RWPE2 (cell line): ENCODE measurements at regions not wholly inside any gene's neighbourhood (a gene's known extent, or its start where the extent isn't known, plus 50 kb on each side); places are given as distances from the start of the nearest gene placed in this dataset.

ENCODE experiments used
- ATAC-seq: fragments of 200-7000 bp; cut with Tn5 transposase; 3 replicates; pipeline ENCODE4 v1.9.1; 2021; ENCODE audit warnings: low read depth
- DNase-seq: peaks from one replicate; pipeline ENCODE4 v3.0.0-alpha.2; 2020; ENCODE audit warnings: low spot score
- H3K27ac ChIP-seq: fragments of 450-650 bp; 2 replicates; pipeline ENCODE4 v1.5.1; 2017; ENCODE audit warnings: mild to moderate bottlenecking; ENCODE audit not compliant: poor library complexity, severe bottlenecking
- H3K27me3 ChIP-seq: fragments of 250-450 bp; sonication (Bioruptor Pico); 2 replicates; pipeline ENCODE4 v1.5.1; 2021; ENCODE audit warnings: mild to moderate bottlenecking, moderate library complexity; ENCODE audit not compliant: insufficient read depth, poor library complexity, severe bottlenecking
- H3K36me3 ChIP-seq: fragments of 250-450 bp; sonication (Bioruptor Pico); 2 replicates; pipeline ENCODE4 v1.5.1; 2020; ENCODE audit warnings: low read depth, mild to moderate bottlenecking, moderate library complexity
- H3K4me1 ChIP-seq: fragments of 250-450 bp; sonication (Bioruptor Pico); 2 replicates; pipeline ENCODE4 v1.5.1; 2021; ENCODE audit warnings: mild to moderate bottlenecking, moderate library complexity; ENCODE audit not compliant: insufficient read depth, poor library complexity, severe bottlenecking
- H3K4me3 ChIP-seq: fragments of 250-450 bp; sonication (Bioruptor Pico); 2 replicates; pipeline ENCODE4 v1.5.1; 2021; ENCODE audit warnings: mild to moderate bottlenecking, moderate library complexity; ENCODE audit not compliant: severe bottlenecking
- H3K9me3 ChIP-seq: fragments of 250-450 bp; sonication (Bioruptor Pico); 2 replicates; pipeline ENCODE4 v1.5.1; 2021; ENCODE audit warnings: mild to moderate bottlenecking, moderate library complexity; ENCODE audit not compliant: severe bottlenecking
- CTCF ChIP-seq: fragments of 450-650 bp; IDR thresholded peaks from one replicate; pipeline ENCODE4 v1.5.1; 2017; ENCODE audit warnings: mild to moderate bottlenecking, moderate library complexity; ENCODE audit not compliant: poor library complexity, severe bottlenecking

GRCh38 chr14:29149798-29150197 lies 383.2 kb downstream of the FOXG1 start:
- Histone ChIP-seq H3K4me3 (no peak overlapping the region), H3K27ac (no peak overlapping the region), H3K9me3 (no peaks in the 10 kb centered on the region), H3K36me3 (no peaks in the 10 kb centered on the region), H3K27me3 (peaks cover 21% of the 10 kb centered on the region), H3K4me1 (no peaks in the 10 kb centered on the region)
- DNase-seq (no peak), ATAC-seq (no peak)
- TF ChIP-seq CTCF: no peak

GRCh38 chr14:29150659-29151058 lies 384.1 kb downstream of the FOXG1 start:
- H3K36me3 ChIP-seq: no peaks in the 10 kb centered on the region
- DNase-seq (no peak), ATAC-seq (no peak)
- H3K4me1 ChIP-seq: no peaks in the 10 kb centered on the region
- H3K4me3 ChIP-seq: no peak overlapping the region
- TF ChIP-seq CTCF: no peak
- H3K27me3 ChIP-seq: peaks cover 21% of the 10 kb centered on the region
- H3K27ac ChIP-seq: no peak overlapping the region
- H3K9me3 ChIP-seq: no peaks in the 10 kb centered on the region

GRCh38 chr14:29156096-29156495 lies 389.5 kb downstream of the FOXG1 start:
- H3K4me3 ChIP-seq: no peak overlapping the region
- no peak for TF ChIP-seq CTCF
- no peaks in the 10 kb centered on the region for H3K36me3 ChIP-seq
- ATAC-seq (no peak), DNase-seq (no peak)
- peaks cover 3% of the 10 kb centered on the region for H3K27me3 ChIP-seq
- H3K27ac ChIP-seq: no peak overlapping the region
- H3K4me1 ChIP-seq: peaks cover 5% of the 10 kb centered on the region
- no peaks in the 10 kb centered on the region for H3K9me3 ChIP-seq

- H3K36me3 ChIP-seq: no peaks in the 10 kb centered on the region
- no peak overlapping the region for H3K4me3 ChIP-seq
- peaks cover 13% of the 10 kb centered on the region for H3K27me3 ChIP-seq
- H3K9me3 ChIP-seq: no peaks in the 10 kb centered on the region
- no peak overlapping the region for H3K27ac ChIP-seq
- no peak for ATAC-seq
- TF ChIP-seq CTCF: no peak
- no peak for DNase-seq
- H3K4me1 ChIP-seq: peaks cover 5% of the 10 kb centered on the region
These were observed 395.0 kb downstream of the FOXG1 start for GRCh38 chr14:29161593-29161992.

GRCh38 chr14:29163109-29163508 lies 396.5 kb downstream of the FOXG1 start:
- Histone ChIP-seq H3K27ac (no peak overlapping the region), H3K36me3 (no peaks in the 10 kb centered on the region), H3K4me1 (peaks cover 5% of the 10 kb centered on the region), H3K9me3 (no peaks in the 10 kb centered on the region), H3K4me3 (no peak overlapping the region), H3K27me3 (peaks cover 13% of the 10 kb centered on the region)
- DNase-seq (no peak), ATAC-seq (no peak)
- TF ChIP-seq CTCF: no peak
